ENCODE measurements at regions not wholly inside any gene's neighbourhood (a gene's known extent, or its start where the extent isn't known, plus 50 kb on each side); places are given as distances from the start of the nearest gene placed in this dataset.

DNA sequence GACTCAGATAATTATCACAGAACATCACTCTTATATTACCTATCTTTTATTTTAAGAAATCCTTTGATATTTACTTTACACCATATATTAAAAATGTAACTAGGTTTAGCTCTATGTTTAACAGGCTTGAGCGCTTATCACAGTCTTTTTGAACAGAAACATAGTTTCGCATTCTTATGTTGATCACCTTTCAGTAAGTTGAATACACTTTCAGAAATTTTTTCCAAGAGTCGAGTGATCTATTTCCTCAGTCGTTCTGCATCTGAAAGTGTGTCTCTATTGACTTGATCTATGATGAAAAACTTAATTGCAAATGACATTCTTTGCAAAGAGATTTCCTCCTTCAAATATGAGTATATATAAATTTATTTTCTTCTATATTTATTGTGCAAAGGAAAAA, 516.6 kb upstream of the KCNMB2 start:
- Histone ChIP-seq H3K9me3 (no peaks in the 10 kb centered on the region), H3K27ac (no peak overlapping the region), H3K27me3 (no peaks in the 10 kb centered on the region), H3K36me3 (ENCODE audit: low read depth, missing control alignments) (no peaks in the 10 kb centered on the region), H3K4me3 (no peak overlapping the region), H3K4me1 (no peaks in the 10 kb centered on the region)
- WGBS, 2 donors = 83 to 89% methylated on average over 4 of the region's 4 CpGs
- no peak for TF ChIP-seq POLR2A (IDR thresholded peaks at IDR 0.05)
- TF ChIP-seq, protein P1, sequence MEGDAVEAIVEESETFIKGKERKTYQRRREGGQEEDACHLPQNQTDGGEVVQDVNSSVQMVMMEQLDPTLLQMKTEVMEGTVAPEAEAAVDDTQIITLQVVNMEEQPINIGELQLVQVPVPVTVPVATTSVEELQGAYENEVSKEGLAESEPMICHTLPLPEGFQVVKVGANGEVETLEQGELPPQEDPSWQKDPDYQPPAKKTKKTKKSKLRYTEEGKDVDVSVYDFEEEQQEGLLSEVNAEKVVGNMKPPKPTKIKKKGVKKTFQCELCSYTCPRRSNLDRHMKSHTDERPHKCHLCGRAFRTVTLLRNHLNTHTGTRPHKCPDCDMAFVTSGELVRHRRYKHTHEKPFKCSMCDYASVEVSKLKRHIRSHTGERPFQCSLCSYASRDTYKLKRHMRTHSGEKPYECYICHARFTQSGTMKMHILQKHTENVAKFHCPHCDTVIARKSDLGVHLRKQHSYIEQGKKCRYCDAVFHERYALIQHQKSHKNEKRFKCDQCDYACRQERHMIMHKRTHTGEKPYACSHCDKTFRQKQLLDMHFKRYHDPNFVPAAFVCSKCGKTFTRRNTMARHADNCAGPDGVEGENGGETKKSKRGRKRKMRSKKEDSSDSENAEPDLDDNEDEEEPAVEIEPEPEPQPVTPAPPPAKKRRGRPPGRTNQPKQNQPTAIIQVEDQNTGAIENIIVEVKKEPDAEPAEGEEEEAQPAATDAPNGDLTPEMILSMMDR (IDR thresholded peaks at IDR 0.05) = no peak
- intact Hi-C loops (cut with DNase I; ENCODE audit: low total_unique reads) = no loop called here
- no peak for DNase-seq

DNA sequence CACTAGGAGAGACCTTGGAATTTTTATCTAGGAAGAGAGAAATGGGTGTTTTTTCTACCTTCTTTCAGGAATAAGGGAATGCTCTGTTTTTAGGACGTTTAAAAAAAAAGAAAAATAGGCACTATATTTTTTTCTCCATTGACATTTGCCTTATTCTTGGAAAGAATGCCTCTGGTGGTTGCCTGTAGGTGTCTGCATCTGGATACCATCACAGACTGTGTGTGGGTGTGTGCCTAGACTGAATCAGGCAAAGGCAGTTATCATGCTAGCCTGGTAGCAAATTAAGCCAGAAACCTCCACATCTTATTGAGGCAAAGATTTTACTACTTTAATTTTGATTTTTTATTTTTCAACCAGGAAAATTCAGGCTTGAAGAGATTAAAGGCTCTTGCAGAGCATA, 513.6 kb upstream of the KCNMB2 start:
- DNase-seq = no peak
- TF ChIP-seq POLR2A (IDR thresholded peaks at IDR 0.05) = no peak
- TF ChIP-seq, protein P1 (IDR thresholded peaks at IDR 0.05) = no peak
- Histone ChIP-seq H3K9me3 (no peaks in the 10 kb centered on the region), H3K36me3 (ENCODE audit: low read depth, missing control alignments) (no peaks in the 10 kb centered on the region), H3K4me1 (no peaks in the 10 kb centered on the region), H3K27ac (no peak overlapping the region), H3K27me3 (no peaks in the 10 kb centered on the region), H3K4me3 (no peak overlapping the region)
- intact Hi-C loops (cut with DNase I; ENCODE audit: low total_unique reads) = no loop called here
- 52 to 53% methylated on average over 1 of the region's 1 CpG for WGBS, 2 donors

DNA sequence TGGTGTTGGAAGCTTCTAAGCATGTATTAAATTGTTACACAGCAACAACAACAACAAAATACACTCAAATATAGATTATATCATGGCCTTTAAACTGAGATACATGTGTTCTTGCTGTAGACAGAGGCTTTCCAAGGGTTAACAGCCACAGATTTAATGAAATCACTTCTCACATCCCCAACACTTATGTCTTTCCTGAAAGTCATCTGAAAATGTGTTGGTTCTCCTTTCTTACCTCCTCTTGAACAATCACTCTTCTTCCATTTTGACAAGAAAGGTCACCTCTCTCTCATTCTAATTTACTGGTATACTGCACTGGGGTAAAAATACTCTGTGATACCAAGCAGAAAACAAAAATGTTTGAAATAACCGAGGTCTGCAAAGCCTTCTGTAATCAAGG, 507.3 kb upstream of the KCNMB2 start:
- TF ChIP-seq POLR2A (IDR thresholded peaks at IDR 0.05) = no peak
- TF ChIP-seq, protein P1 (IDR thresholded peaks at IDR 0.05) = no peak
- Histone ChIP-seq H3K4me1 (no peaks in the 10 kb centered on the region), H3K27me3 (no peaks in the 10 kb centered on the region), H3K4me3 (no peak overlapping the region), H3K9me3 (no peaks in the 10 kb centered on the region), H3K36me3 (ENCODE audit: low read depth, missing control alignments) (no peaks in the 10 kb centered on the region), H3K27ac (no peak overlapping the region)
- intact Hi-C loops (cut with DNase I; ENCODE audit: low total_unique reads) = no loop called here
- DNase-seq = no peak
- 82 to 84% methylated on average over 1 of the region's 1 CpG for WGBS, 2 donors

DNA sequence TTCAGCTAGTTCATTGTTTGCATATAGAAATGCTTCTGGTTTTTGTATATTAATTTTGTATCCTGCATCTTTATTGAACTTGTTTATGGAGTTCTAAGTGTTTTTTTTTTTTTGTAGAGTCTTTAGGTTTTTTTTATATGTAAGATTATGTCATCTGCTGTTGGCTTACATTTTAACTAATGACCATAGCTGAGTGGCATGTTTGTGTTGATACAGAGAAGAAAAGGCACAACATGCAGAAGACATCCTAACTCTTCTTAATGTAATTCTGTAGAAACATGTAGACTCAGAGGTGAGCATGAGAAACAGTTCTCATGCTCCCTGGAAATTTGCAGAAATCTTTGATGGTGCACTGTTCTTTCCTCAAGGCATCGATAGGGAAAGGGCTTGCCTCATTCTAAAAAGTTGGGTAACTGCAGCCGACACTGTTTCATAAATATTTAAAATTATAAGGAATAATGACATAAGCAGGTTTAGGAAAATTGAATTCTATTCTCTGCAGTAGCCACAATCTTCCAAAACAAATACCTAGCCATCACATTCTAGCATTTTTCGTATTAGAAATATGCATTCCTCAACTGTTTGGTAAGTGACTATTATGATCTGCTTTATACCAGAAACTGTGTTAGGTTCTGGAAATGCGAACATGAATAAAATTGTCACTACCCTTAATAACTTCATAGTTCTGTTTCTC, 499.6 kb upstream of the KCNMB2 start:
- no peaks in the 10 kb centered on the region for H3K36me3 ChIP-seq (ENCODE audit: low read depth, missing control alignments)
- intact Hi-C loops (cut with DNase I; ENCODE audit: low total_unique reads) = no loop called here
- no peak overlapping the region for H3K27ac ChIP-seq
- WGBS, 2 donors = 83 to 85% methylated on average over 4 of the region's 4 CpGs
- H3K4me3 ChIP-seq = no peak overlapping the region
- TF ChIP-seq, protein P1 (IDR thresholded peaks at IDR 0.05) = no peak
- no peak for TF ChIP-seq POLR2A (IDR thresholded peaks at IDR 0.05)
- H3K27me3 ChIP-seq = no peaks in the 10 kb centered on the region
- no peak for DNase-seq
- no peaks in the 10 kb centered on the region for H3K9me3 ChIP-seq
- H3K4me1 ChIP-seq = no peaks in the 10 kb centered on the region

DNA sequence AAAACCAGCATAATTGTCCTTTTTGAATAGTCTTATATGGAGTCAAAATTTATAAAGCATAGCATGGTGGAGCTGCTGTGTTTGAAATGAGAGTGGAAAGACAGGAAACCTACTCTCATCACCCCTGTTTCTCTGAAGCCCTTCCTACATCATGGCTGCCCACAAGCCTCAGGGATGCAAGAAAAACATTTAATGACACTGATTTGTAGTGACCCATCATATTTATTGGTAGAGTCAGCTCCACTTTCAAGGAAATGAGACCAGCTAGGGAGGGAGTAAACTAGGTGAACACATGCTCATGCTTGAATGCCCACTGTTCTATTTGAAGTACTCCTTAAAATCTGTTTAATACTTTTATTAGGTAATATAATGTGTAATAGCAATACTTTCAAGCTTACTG, 494.3 kb upstream of the KCNMB2 start:
- no peak for DNase-seq
- Histone ChIP-seq H3K9me3 (no peaks in the 10 kb centered on the region), H3K27me3 (no peaks in the 10 kb centered on the region), H3K27ac (no peak overlapping the region), H3K4me3 (no peak overlapping the region), H3K36me3 (ENCODE audit: low read depth, missing control alignments) (no peaks in the 10 kb centered on the region), H3K4me1 (no peaks in the 10 kb centered on the region)
- TF ChIP-seq, protein P1 (IDR thresholded peaks at IDR 0.05) = no peak
- TF ChIP-seq POLR2A (IDR thresholded peaks at IDR 0.05) = no peak
- intact Hi-C loops (cut with DNase I; ENCODE audit: low total_unique reads) = no loop called here

Data from testis (tissue), 2 donors.